C1 segment of cervical spinal cord (tissue), 14 donors: ENCODE measurements at regions not wholly inside any gene's neighbourhood (a gene's known extent, or its start where the extent isn't known, plus 50 kb on each side); places are given as distances from the start of the nearest gene placed in this dataset.

Experiments used
- DNase-seq, 14 donors: peaks; one replicate each; lab custom pipeline; 2025; lab: John Stamatoyannopoulos, UW

DNA sequence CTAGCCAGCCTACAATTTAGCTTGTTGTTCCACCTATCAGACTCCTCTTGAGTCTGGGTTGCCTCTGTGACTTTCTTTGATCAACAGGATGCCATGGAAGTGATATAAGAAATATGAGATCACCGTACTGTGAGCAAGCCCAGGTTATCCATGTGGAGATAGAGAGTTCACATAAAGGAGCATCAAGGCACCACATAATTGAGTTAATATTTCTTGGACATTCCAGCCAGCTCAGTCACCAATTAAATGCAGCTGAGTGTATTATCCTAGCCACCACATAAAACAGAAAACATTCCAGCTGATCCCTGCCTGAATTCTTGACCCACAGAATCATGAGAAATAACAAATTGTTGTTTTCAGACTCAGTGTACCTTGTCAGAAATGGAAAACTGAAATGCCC, 253.6 kb downstream of the PPP1R2C start:
- no peak for DNase-seq

DNA sequence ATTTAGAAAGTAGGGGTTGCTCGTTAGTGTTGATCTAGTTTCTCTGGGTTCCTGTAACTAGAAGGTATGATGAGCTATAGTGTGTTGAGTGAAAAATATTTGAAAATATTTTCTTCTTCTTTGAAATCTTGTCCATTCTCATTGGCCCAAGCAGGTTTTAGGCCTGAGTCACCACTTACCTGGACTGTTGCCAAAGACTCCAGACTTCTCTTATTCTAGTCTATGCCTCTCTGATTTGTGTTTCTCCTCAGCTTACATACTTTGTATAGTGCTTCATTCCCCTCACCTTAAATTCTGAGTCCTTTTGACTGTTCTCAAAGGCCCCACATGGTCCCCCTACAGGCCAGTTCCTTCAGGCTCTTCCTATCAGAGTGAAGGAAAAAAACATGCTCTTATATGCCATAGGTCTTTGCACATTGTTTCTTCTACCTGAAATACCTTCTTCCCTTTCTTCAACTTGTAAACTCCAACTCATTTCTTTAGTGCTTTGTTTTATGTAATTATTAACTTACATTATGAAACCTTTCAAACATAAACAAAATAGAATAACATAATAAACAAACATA, 258.2 kb downstream of the PPP1R2C start:
- DNase-seq: no peak

DNA sequence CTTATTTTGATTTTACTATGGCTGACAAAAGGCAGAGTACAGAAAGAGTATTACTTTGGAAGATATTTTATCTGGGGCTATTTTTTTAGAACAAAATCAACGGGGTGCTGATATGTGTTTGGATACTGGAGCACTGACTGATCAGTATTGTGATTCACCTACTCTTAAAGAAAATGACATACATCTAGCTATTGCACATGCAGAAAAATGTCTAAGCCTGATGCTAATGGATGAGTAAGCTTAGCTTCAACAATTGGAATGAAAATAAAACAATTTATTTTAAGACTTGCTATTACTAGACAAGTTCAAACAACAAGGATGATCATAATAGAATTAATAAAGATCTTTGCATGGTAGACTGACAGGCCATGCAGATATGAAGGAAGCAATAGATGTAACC, 262.0 kb downstream of the PPP1R2C start:
- DNase-seq: no peak

DNA sequence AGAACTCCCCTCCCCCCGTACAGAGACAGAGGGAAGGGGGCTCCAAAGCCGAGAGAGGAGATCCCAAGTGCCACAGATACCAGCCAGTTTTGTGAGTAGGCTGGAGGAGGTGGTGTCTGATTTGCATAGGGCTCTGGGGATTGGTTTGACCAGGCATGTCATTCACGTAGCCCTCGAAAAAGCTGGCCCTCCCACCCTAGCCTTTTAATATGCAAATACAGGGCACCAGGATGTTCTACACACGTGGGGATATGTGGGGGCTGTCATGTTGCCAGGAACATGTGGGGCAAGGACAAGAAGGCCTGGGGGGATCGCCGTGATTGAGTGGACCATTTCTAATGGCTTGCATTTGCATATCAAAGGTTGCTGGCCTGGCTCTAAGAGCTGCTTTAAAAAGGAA, 272.9 kb downstream of the PPP1R2C start:
- no peak for DNase-seq

DNA sequence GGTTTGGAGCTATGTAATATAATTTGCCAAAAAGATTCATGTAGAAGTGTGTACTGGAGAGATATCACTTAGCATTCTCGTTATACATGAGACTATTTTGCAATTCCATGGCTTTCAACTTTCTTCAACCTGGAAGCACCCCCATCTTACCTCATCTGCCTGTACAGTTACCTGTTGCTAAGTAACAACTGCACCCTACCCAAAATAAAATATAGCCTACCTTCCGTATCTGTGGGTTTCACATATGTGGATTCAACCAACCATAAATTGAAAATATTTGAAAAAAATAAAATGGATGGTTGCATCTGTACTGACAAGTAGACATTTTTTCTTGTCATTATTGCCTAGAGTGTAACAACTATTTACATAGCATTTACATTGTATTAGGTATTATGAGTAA, 278.3 kb downstream of the PPP1R2C start:
- DNase-seq: no peak

DNA sequence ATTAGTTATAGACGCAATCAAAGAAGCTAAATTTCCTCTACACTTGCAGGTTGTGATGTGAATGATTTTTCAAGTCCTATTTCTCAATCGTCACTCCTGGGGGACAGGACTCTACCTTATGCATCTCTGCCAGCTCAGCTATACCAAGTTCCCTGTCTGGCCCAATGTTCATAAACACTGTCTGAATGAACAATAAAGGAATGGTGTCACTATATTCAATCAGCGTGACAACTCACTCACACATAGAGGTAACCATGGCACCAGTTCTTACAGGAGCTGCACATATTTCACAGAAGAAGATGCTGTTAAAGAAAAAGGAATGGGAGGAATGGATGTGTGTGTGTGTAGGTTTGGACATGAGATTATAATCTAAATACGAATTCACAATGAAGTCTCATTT, 280.6 kb downstream of the PPP1R2C start:
- no peak for DNase-seq

DNA sequence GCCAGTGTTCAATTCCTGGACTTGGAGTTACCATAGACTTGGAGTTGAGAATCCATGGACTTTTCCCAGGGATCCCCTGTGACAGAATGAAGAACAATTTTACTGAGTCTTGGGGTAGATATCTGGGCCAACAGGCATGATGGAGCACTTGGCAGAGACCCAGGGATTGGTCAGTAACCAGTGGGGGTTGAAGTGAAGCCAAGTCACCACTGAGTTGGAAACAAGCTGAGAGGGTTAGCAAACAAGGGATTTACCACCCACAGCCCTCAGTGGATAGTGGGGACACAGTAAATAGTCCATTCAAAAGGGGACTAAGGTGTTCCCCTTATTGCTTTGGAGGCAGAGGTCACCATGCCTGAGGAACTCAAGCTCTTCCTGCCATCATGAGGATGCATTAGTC, 281.7 kb downstream of the PPP1R2C start:
- DNase-seq: no peak

DNA sequence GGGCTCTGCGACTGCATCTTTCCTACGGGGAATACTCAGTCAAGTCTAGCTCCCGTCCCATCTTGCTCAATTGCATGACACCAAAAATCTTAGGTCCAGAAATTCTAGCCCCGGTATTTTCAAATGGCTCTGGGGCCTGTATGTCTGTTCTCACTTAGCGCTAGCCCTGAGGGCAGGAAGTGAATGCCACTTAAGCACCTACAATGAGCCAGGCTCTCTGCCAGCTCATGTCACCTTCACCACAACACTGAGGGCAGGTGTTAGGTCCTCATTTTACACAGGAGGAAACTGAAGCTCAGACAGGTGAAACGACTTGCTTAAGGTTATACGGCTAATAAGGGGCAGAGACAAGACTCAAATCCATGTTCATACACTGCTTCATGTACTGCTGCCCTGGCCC, 282.8 kb downstream of the PPP1R2C start:
- no peak for DNase-seq

DNA sequence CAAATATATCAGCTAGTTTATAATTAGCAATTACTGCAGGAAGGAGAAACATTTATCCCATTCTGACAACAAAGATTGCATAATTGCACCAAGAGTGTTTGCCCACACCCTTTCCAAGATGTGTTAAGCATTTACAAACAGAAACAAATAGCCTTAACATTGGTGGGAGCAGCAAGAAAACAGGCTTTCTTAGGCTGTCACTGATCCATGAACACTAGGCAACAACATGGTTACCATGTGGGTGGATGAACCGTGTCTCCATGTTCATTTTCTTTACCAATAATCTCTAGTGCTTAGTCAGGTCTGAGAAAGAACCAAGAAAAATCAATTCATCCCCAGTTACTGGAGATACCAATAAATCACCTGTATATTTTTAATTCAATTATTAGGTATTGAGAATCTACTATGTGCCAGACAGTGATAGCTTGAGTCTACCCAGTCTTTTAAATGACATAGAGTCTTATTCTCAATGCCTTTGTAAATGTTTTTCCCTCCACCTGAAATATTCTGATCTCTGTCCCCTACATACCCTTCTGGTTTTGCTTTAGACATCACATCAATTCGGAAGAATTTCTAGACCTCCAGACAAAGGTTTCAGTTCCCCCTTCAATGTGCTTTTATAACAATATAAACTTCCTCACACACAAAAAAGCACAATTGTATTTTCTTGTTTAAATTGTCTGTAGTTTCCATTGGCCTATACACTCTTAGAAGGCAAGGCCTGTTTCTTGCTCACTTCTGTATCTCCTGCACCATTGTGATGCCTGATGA, 286.6 kb downstream of the PPP1R2C start:
- no peak for DNase-seq

DNA sequence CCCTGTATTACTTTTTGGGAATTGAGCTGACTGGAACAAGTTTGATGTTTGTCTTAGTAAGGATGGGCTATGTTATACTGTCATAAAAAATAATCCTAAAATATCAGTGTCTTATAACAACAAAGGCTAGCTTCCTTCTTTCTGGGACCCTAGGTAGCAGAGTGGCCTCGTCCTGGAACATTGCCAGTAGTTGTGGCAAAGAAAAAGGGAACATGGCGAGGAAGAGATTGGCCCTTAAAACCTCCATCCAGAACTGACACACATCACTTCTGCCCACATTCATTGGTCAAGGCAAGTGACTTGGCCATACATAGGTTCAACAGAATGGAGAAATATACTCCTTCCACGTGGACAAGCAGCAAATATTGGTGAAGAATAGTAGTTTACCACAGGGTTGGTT, 287.9 kb downstream of the PPP1R2C start:
- DNase-seq: no peak

DNA sequence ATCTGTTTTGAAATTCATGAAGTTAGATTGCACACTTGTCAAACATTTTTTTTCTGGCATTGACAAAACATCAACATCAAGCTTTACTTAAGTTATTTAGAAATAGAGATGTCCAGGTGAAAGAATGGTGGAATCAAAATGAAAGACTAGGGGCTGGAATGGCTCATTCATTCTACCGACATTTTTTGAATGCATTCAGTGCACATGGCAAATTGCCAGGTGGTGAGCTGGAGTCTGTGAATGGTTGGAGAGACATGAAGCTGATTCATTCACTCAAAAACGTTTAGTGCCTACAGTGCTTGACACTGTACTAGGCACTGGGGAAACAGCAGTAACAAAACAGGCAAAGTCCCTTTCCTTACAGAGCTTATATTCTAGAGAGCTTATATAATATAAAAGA, 292.4 kb downstream of the PPP1R2C start:
- no peak for DNase-seq

DNA sequence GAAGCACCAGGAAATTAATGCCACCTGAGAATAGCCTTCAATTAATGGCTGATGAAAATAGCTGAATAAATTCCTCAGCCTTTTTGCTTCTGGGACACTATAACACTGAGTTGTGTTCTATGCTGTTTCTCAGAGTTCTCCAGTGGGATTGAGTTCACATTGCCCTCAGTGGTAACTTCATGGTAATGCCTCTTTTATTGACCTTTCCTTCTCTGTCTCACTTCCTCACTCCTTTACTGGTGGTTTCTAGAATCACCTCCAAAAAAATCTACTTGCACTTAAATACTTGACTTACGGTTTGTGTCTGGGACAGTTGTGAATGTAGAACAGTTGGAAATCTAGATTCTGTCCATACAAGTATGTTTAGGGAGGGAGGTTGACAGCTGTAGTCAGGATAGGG, 293.7 kb downstream of the PPP1R2C start:
- no peak for DNase-seq

DNA sequence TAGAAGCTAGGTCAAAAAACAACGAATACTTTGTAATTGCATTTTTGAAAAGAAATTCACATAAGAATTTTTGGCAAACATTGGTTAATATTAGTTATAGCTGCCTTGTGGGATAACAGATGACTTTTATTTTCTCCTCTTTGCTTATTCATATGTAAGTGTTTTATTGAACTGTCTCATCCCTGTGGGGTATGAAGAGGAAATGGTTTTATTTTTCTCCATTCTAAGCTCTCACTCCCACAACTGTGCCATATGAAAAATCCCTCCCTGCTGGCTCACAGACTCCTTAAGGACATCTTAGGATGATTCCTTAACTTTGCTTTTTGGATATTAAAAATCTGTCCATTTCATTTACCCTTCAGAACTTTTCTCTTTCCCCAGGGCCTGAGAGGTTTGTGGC, 300.6 kb downstream of the PPP1R2C start:
- no peak for DNase-seq

DNA sequence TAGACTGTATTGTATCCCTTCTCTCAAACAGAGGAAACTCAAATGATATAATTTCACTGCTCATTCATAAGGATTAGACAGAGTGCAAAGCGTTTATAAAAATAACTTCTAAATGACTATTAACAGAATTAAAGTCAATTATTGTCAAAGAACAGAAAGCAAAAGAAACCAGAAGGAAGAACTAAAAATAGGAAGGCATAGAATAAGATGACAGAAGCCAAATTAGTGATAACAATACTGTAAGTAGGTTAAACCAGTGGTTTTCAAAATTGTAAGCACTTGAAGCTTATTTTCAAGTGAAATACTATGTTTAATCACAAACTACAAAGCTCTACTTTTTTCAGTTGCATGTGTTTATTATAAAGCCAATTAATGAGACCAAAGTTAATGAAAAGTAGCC, 305.2 kb downstream of the PPP1R2C start:
- no peak for DNase-seq

DNA sequence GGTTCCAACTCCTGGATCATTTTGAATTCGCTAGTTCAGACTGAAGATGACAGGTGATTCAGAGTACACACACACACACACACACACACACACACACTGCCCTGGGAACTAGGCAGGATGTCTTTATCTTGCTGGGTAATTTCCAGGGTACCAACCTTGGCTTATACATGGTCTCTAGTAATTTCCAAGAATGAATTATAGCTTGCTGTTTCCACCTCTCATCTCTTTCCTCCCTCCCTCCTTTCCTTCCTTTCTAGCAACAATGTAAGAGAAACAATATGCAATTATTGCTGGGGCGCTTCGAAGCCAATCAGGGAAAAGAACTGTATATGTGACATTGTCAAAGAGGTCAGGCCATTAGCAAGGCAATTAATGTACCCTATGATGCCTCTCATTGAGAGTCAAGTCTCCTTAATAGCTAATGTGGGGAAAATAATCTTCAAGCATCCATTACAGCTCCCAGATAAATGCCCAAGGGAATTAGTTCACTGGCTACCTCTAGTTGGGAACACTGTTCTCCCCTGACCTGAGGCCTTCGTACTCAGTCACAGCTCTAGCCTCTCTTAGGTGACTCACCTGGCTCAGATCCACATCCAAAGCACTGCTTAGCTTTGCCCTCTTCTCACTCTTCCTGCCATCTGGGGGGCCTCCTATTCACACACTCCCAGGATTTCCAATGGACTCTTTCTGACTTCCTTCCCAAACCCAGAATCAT, 311.5 kb downstream of the PPP1R2C start:
- DNase-seq: no peak

DNA sequence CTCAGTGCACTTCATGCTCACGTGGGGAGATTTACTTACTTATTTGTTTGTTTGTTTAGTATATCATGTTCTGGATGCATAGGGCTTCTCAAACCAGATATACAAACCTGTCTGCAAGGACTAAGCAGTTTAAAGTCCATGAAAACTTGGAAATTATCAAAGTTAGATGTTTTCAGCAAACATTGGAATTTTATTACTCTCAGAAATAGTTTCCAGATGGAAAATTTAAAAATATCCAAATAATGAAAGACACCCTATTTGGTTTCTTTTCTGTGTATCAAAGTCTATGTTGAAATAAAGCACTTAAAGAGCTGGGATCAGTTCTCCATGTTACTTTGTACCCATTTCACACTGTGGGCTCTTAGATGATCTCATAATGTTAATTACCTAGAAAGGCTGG, 312.1 kb downstream of the PPP1R2C start:
- no peak for DNase-seq

DNA sequence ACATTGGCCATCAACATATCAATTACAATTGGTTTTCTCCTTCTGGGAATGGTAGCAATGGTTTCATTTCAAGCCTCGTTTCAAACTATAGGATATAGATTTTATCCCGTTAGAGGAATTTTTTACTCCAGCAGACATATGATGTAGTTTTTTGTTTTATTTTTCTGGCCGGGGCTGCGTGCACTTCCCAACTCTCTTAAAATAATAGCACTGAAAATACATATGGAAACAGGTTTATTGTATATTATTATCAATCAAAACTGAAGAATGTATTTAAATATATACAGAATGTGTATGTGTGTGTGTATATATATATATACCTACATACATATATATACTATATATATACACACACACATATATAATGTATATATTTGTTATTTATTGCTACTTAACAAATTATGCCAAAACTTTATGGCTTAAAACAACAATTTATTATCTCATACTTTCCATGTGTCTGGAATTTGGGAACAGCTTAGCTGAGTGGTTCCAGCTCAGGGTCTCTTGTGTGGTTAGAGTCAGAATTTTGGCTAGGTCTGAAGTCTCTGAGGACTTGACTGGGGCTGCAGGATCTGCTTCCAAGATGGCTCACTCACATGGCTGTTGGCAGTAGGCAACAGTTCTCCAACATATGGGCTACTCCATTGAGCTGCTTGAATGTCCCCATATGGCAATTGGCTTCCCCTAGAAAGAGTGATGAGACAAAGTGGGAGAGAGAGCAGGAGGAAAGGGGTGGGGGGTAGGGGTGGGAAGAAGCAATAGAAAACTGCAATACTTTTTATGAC, 314.1 kb downstream of the PPP1R2C start:
- DNase-seq: no peak

DNA sequence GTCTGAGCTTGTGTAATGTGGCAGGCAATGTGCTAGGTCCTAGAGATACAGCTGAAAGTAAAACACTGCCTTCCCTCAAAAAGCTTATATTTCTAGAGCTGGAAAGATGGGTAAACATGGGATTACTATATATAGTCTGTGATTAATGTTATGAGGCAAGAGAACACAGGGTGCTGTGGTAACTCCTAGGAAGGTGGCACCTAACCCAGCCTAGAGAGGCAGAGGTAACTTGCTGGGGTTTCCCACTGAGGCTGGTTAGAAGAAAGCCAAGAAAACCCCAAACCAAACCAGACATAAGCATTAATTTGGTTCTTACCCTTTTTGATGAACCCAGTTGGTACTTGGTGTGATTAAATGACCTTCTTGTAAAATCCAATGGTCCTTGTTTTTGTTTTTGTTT, 315.0 kb downstream of the PPP1R2C start:
- no peak for DNase-seq

DNA sequence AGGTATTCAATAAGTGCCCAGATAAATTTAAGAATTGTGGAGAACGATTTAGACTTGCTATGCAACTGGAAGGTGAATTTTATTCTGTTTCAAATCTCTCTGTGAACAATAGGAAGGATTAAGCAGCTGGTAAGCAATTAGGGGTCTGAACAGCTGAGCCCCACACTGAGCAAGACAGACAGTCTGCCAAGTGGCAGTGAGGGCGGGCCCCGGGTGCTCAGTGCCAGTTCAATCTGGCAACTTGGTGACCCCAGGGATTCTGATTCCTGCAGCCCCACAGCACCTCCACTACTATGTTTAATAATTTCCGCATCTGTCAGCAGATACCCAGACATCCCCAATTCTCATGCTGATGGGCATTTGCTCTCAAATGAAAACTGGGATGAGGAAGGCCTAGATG, 317.3 kb downstream of the PPP1R2C start:
- no peak for DNase-seq

DNA sequence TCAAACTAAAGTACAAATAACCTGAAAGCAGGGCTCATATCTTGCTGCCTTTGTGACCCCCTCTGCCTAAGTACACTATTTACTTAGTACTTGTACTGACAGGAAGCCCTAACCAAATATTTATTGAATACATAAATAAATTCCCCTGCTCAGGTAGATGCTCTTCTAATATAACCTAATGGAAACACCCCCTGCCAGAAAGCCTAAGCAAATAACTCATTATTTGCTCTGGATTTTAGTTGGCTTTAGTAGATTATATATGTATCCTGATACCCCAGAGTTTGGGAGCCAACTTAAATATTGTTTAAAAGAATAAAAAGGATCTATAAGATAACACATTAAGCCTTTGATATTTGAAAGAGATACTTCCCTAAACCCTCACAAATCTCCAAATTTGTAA, 318.2 kb downstream of the PPP1R2C start:
- DNase-seq: no peak

DNA sequence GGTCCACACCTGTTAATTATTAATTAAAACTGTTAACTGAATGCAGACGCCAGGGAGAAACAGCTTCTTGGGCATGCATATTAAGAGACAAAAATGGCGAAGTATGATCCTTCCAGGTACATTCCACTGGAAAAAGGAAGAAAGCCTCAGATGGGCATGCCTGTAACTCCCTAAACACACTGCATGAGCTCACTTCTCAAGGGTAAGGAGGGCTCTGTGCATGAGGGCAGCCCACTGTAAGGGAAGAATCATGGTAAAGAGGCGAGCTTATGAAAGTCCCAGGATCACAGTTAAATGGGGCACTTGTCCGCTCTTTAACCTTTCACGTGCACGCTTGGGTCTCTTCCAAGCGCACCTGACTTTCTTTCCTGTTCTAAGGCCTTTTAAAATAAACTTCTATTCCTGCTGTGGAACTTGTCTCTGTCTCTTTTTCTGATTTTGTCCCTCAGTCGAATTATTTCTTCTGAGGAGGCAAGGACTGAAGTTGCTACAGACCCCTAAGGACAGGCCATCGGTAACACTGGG, 321.7 kb downstream of the PPP1R2C start:
- DNase-seq: no peak

DNA sequence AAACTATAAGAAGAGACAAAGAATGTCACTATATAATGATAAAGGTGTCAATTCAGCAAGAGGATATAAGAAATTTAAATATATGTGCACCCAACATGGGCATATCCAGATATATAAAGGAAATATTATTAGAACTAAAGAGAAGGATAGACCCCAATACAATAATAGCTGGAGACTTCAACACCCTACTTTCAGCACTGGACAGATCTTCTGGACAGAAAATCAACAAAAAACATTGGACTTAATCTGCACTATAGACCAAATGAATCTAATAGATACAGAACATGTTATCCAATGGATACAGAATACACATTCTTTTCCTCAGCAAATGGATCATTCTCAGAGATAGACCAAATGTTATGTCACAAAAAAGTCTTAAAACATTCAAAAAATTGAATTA, 327.7 kb downstream of the PPP1R2C start:
- no peak for DNase-seq
